Subcutaneous abdominal adipose tissue (tissue), 5 donors: ENCODE measurements at regions not wholly inside any gene's neighbourhood (a gene's known extent, or its start where the extent isn't known, plus 50 kb on each side); places are given as distances from the start of the nearest gene placed in this dataset.
"Not testable (repeated sequence)": the region's sequence is repeated elsewhere in the genome, so short reads cannot be mapped to it uniquely, and the experiment has no call there.

ENCODE experiments used
- H3K27ac ChIP-seq: one replicate; pipeline ENCODE4 v1.7.0; 2013; ENCODE audit warnings: low read depth, mild to moderate bottlenecking, inconsistent platforms, low read length, moderate library complexity
- H3K27me3 ChIP-seq, 5 donors: one replicate each; pipeline ENCODE4 v1.7.0; 2013; ENCODE audit warnings: low read length in 5 of 5, inconsistent platforms in 1 of 5; ENCODE audit not compliant: control insufficient read depth in 5 of 5, insufficient read depth in 4 of 5
- H3K36me3 ChIP-seq, 5 donors: one replicate each; pipeline ENCODE4 v1.7.0; 2013; ENCODE audit warnings: low read length in 5 of 5; ENCODE audit not compliant: control insufficient read depth in 5 of 5, insufficient read depth in 5 of 5
- H3K4me1 ChIP-seq, 5 donors: one replicate each; pipeline ENCODE4 v1.7.0; 2013; ENCODE audit warnings: low read length in 5 of 5, mild to moderate bottlenecking in 3 of 5, moderate library complexity in 1 of 5; ENCODE audit not compliant: control insufficient read depth in 5 of 5, insufficient read depth in 5 of 5
- H3K4me3 ChIP-seq, 5 donors: one replicate each; pipeline ENCODE4 v1.7.0; 2013; ENCODE audit warnings: low read length in 5 of 5, low read depth in 1 of 5
- H3K9ac ChIP-seq, 5 donors: one replicate each; pipeline ENCODE4 v1.7.0; 2013; ENCODE audit warnings: low read length in 5 of 5, mild to moderate bottlenecking in 4 of 5, moderate library complexity in 3 of 5
- H3K9me3 ChIP-seq, 5 donors: one replicate each; pipeline ENCODE4 v1.7.0; 2013; ENCODE audit warnings: low read length in 5 of 5; ENCODE audit not compliant: control insufficient read depth in 5 of 5
- donor health status: healthy.
- donor health status: healthy.
- donor health status: healthy.
- donor health status: healthy.
- donor health status: healthy.

DNA sequence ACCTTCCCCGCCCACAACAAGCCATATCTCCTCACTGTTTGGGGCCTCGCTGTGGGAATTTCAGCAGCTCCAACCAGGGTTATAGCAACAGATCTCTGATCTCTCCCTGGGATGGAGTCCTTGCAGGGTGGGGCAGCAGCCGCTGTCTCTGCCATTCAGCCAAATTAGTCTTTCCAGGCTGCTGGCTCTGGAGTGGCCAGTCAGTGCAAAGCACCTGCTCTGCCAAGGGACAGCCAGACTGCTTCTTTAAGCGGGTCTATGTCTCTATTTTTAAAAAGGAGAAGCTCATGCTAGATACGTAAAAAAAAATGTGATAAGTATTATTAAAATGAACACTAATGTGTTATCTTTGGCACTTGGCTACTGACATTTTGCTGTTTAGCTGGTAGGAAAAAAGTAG, 380.2 kb downstream of the CDH10 start:
- Histone ChIP-seq H3K9ac (no peak overlapping the region), H3K27me3 (no peaks in the 10 kb centered on the region), H3K27ac (no peak overlapping the region), H3K4me1 (no peaks in the 10 kb centered on the region), H3K4me3 (no peak overlapping the region), H3K36me3 (no peaks in the 10 kb centered on the region), H3K9me3 (no peaks in the 10 kb centered on the region)

- no peak overlapping the region for H3K27ac ChIP-seq
- H3K4me3 ChIP-seq, result no peak overlapping the region
- H3K36me3 ChIP-seq, result no peaks in the 10 kb centered on the region
- H3K9ac ChIP-seq, result no peak overlapping the region
- no peaks in the 10 kb centered on the region for H3K9me3 ChIP-seq
- no peaks in the 10 kb centered on the region for H3K4me1 ChIP-seq
- H3K27me3 ChIP-seq, result no peaks in the 10 kb centered on the region
Measured at GRCh38 chr5:24265306-24265705, 379.5 kb downstream of the CDH10 start.

- Histone ChIP-seq H3K9me3 (peaks cover 0 to 2% (median 0%) of the 10 kb centered on the region in 5 donors), H3K27me3 (no peaks in the 10 kb centered on the region), H3K27ac (no peak overlapping the region), H3K36me3 (no peaks in the 10 kb centered on the region), H3K4me1 (no peaks in the 10 kb centered on the region), H3K4me3 (no peak overlapping the region), H3K9ac (no peak overlapping the region)
Measured at GRCh38 chr5:24268482-24269056, 376.2 kb downstream of the CDH10 start.

DNA sequence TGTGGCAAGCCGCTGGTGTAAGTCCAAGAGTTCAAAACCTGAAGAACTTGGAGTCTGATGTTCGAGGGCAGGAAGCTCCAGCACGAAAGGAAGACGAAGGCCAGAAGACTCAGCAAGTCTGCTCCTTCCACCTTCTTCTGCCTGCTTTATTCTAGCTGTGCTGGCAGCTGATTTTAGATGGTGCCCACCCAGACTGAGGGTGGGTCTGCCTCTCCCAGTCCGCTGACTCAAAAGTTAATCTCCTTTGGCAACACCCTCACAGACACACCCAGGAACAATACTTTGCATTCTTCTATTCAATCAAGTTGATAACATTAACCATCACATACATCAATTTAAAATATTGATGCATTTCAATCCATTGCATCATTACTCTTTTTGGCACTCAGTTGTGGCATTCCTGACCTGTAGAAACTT, 373.1 kb downstream of the CDH10 start:
- not testable (repeated sequence) for H3K4me3 ChIP-seq, H3K9ac ChIP-seq, H3K36me3 ChIP-seq, H3K4me1 ChIP-seq, H3K27ac ChIP-seq, H3K9me3 ChIP-seq, H3K27me3 ChIP-seq

DNA sequence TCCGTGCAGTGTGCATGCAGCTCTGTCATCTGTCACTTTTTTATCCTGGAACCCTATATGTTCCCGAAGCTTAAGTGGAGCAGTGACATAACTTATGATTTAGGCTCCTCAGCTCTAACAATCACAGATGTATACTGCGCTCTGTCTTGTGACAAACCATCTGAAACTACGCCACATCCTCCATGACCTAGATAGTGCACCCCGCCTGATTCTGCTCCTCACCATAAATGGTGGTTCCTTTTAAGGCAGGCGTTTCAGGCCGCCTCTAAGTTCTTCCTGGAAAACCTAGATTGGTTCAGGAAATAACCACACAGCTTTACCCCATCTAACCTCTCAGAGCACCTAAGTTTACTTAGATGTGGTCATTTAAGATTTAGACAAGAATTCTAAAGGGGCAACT, 372.0 kb downstream of the CDH10 start:
- H3K9ac ChIP-seq, result no peak overlapping the region
- H3K27ac ChIP-seq, result no peak overlapping the region
- H3K27me3 ChIP-seq, result no peaks in the 10 kb centered on the region
- H3K4me1 ChIP-seq, result no peaks in the 10 kb centered on the region
- no peaks in the 10 kb centered on the region for H3K36me3 ChIP-seq
- H3K9me3 ChIP-seq, result peaks cover 0 to 2% (median 0%) of the 10 kb centered on the region in 5 donors
- H3K4me3 ChIP-seq, result no peak overlapping the region

- H3K36me3 ChIP-seq, result no peaks in the 10 kb centered on the region
- H3K4me1 ChIP-seq, result no peaks in the 10 kb centered on the region
- no peaks in the 10 kb centered on the region for H3K27me3 ChIP-seq
- H3K9me3 ChIP-seq, result no peaks in the 10 kb centered on the region
- H3K9ac ChIP-seq, result no peak overlapping the region
- H3K27ac ChIP-seq, result no peak overlapping the region
- H3K4me3 ChIP-seq, result no peak overlapping the region
Measured at GRCh38 chr5:24280215-24280614, 364.6 kb downstream of the CDH10 start.

DNA sequence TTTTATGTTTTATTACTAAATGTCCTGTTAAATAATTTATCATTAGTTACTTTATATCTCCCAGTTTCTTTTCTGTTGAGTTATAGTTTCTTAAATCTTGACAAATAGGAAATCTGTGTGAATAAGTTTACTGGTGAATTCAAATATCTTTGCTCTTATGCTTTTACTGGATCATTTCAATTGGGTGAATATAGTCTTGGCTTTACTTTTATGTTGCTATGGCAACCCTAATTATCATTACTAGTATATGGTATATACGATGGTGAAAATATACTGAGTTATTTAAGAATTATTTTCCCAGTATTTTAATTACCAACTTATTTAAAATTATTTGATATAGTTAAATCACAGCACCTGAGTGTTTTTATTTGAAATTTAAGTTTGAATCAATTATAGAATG, 363.0 kb downstream of the CDH10 start:
- H3K4me1 ChIP-seq, result no peaks in the 10 kb centered on the region
- H3K27me3 ChIP-seq, result no peaks in the 10 kb centered on the region
- H3K27ac ChIP-seq, result no peak overlapping the region
- no peaks in the 10 kb centered on the region for H3K36me3 ChIP-seq
- no peak overlapping the region for H3K9ac ChIP-seq
- H3K4me3 ChIP-seq, result no peak overlapping the region
- no peaks in the 10 kb centered on the region for H3K9me3 ChIP-seq

DNA sequence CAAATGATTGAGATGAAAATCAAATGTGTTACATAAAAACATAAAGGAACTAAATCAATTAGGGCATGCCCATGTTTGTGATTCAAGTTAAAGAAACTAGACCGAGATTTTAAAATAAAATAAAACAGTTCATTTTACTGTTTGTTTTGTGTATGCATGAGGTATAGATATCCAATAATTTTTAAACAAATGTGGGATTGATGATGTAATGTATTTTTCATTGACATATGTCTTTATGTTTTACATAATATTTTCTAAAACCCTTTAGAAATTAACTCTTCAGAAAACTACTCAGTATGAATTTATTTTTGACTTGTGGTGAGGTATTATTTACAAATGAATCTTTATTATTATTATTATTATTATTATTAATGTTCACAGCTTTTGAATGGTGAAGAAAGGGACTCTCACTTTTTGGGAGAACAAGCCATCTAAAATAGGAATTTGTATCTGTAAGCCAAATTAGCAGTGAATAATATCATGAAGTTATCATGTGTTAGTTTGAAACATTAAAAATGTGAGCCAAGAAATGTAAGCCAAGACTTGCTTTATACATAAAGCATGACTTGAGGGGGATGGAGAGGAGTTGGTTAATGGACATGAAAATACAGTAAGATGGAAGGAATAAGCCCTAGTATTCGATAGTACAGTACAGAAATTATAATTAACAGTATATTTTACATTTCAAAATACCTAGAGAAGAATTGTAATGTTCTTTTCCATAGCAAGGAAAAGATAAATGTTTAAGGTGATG, 355.0 kb downstream of the CDH10 start:
- no peak overlapping the region for H3K4me3 ChIP-seq
- no peak overlapping the region for H3K27ac ChIP-seq
- no peak overlapping the region for H3K9ac ChIP-seq
- no peaks in the 10 kb centered on the region for H3K4me1 ChIP-seq
- peaks cover 0 to 3% (median 0%) of the 10 kb centered on the region in 5 donors for H3K9me3 ChIP-seq
- H3K27me3 ChIP-seq, result no peaks in the 10 kb centered on the region
- no peaks in the 10 kb centered on the region for H3K36me3 ChIP-seq

DNA sequence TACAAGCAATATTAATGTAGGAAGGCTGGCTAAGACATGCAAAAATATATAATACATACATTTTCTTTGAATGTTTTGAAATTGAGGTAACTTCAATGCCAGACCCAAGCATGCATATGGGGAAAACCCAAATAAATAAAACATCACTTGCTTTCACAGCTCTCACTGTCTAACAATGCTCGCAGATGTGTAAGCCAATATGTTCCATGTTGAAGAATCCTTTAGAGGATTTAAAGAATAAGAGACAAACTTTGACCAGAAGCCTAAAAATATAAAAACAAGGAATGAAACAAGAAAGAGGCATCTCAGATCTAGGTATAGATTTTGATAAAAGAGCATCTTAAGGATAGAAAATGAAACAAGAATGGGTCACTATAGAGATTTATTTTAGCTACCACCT, 354.2 kb downstream of the CDH10 start:
- H3K4me3 ChIP-seq, result no peak overlapping the region
- peaks cover 0 to 3% (median 0%) of the 10 kb centered on the region in 5 donors for H3K9me3 ChIP-seq
- H3K27me3 ChIP-seq, result no peaks in the 10 kb centered on the region
- H3K36me3 ChIP-seq, result no peaks in the 10 kb centered on the region
- no peaks in the 10 kb centered on the region for H3K4me1 ChIP-seq
- no peak overlapping the region for H3K27ac ChIP-seq
- H3K9ac ChIP-seq, result no peak overlapping the region

DNA sequence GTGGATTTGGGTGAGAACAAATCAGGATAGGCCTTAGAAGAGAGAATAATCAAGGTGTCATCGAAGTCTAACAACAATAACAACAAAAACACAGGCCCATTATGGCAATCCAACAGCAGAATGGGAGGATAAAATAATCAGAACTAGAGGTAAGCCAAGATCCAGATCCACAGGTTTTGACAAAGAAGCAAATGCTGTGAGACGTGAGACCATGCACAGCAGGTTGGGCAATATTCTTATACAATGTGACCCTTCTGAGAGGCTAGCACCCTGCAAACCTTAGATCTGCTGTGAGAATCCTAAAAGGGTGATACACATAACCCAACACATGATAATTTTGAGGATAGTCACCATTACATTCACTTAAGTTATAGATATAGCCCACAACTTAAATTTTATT, 352.9 kb downstream of the CDH10 start:
- H3K9me3 ChIP-seq, result peaks cover 0 to 3% (median 0%) of the 10 kb centered on the region in 5 donors
- no peaks in the 10 kb centered on the region for H3K4me1 ChIP-seq
- no peak overlapping the region for H3K27ac ChIP-seq
- H3K9ac ChIP-seq, result no peak overlapping the region
- no peaks in the 10 kb centered on the region for H3K36me3 ChIP-seq
- H3K27me3 ChIP-seq, result no peaks in the 10 kb centered on the region
- H3K4me3 ChIP-seq, result no peak overlapping the region
